ENCODE measurements at regions not wholly inside any gene's neighbourhood (a gene's known extent, or its start where the extent isn't known, plus 50 kb on each side); places are given as distances from the start of the nearest gene placed in this dataset.

GRCh38 chr10:94214481-94214893 lies 148.3 kb downstream of the NOC3L start:
- no peak for TF ChIP-seq POLR2A (IDR thresholded peaks at IDR 0.05; ENCODE audit: low read depth, low read length)
- TF ChIP-seq POLR2AphosphoS5 (IDR thresholded peaks at IDR 0.05; ENCODE audit: low read depth, low read length), result no peak
- TF ChIP-seq TAF1 (IDR thresholded peaks at IDR 0.05; ENCODE audit: borderline replicate concordance, low read depth, low read length), result no peak
